Dermis microvascular lymphatic vessel endothelial cell (primary cell): ENCODE measurements at regions not wholly inside any gene's neighbourhood (a gene's known extent, or its start where the extent isn't known, plus 50 kb on each side); places are given as distances from the start of the nearest gene placed in this dataset.
"Not testable (repeated sequence)": the region's sequence is repeated elsewhere in the genome, so short reads cannot be mapped to it uniquely, and the experiment has no call there.

Experiments
- DNase-seq, 2 donors: peaks; one replicate each; pipeline versions ENCODE4 v3.0.0 to v3.0.0-alpha.2; 2010; ENCODE audit warnings: low read depth in 2 of 2

DNA sequence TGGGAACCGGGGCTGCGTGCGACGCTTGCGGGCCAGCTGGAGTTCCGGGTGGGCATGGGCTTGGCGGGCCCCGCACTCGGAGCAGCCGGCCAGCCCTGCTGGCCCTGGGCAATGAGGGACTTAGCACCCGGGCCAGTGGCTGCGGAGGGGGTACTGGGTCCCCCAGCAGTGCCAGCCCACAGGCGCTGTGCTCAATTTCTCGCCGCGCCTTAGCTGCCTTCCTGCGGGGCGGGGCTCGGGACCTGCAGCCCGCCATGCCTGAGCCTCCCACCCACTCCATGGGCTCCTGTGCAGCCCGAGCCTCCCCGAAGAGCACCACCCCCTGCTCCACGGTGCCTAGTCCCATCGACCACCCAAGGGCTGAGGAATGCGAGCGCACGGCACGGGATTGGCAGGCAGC is 63.8 kb downstream of the PLXNA1 start:
- not testable (repeated sequence) for DNase-seq

GRCh38 chr3:127049393-127049792 is 66.5 kb downstream of the PLXNA1 start:
- DNase-seq = no peak

DNA sequence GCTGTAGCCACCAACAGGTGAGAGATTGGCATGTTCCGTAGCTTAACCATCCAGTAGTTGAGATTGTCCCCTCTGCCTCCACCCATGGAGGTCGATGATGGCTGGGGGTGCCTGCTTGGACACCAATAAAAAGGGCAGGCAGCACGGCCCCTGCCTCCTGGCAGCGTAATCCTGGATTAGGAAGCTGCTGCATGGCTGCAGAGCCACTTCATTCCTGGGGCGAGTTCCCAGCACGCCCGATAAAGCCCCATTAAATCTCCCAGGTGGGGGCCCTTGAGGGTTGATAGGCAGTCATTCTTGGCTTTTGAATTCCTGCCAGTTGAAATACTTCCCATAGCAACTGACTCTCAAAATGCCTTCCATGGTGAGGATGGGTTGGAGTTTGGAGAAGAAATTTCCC is 67.8 kb downstream of the PLXNA1 start:
- no peak for DNase-seq

GRCh38 chr3:127052121-127052561 is 69.2 kb downstream of the PLXNA1 start:
- DNase-seq = no peak

DNA sequence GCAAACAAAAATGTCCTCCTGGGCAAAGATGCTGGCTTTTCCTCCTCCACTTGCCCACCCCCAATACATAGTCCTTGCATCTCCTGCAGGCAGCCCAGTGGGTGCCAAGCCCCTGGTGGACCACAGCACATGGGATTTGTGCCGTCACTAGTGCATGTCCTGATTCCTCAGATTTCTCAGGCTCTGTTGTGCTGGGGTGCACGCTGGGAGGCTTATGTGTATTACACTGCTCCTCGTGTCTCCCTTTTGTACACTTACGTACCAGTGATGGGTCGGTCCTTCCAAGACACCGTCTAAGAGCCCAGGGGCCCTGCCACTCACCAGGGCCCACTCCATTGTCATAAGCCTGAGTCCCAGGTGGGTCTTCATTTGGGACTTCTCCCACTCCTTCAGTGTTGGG is 70.1 kb downstream of the PLXNA1 start:
- no peak for DNase-seq

GRCh38 chr3:127053450-127053849 is 70.5 kb downstream of the PLXNA1 start:
- DNase-seq = no peak

- no peak for DNase-seq
Measured at GRCh38 chr3:127053979-127054378, 71.1 kb downstream of the PLXNA1 start.

GRCh38 chr3:127056281-127056680 is 73.4 kb downstream of the PLXNA1 start:
- DNase-seq = no peak

- no peak for DNase-seq
Measured at GRCh38 chr3:127056976-127057375, 74.1 kb downstream of the PLXNA1 start.

- DNase-seq = no peak
Measured at GRCh38 chr3:127059072-127059471, 76.2 kb downstream of the PLXNA1 start.

GRCh38 chr3:127061641-127062040 is 78.7 kb downstream of the PLXNA1 start:
- DNase-seq = no peak

GRCh38 chr3:127062926-127063325 is 80.0 kb downstream of the PLXNA1 start:
- no peak for DNase-seq

DNA sequence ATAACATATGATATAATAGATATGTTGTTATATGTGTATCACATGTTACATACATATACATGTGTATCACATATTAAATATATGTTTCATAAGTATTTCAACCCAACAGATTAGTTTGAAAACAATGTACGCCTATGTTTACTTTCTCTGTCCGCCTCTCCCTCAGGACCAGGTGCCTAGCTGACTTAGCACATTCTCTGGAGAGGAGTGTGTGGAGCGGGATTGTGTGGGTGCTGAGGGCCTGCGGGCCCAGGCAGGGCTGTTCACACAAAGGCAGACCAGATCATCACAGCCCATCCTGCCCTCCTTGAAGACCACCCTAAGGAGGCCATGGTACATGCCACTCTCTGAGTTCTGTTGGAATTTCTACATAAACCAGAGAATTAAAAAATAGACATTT is 81.0 kb downstream of the PLXNA1 start:
- no peak for DNase-seq

DNA sequence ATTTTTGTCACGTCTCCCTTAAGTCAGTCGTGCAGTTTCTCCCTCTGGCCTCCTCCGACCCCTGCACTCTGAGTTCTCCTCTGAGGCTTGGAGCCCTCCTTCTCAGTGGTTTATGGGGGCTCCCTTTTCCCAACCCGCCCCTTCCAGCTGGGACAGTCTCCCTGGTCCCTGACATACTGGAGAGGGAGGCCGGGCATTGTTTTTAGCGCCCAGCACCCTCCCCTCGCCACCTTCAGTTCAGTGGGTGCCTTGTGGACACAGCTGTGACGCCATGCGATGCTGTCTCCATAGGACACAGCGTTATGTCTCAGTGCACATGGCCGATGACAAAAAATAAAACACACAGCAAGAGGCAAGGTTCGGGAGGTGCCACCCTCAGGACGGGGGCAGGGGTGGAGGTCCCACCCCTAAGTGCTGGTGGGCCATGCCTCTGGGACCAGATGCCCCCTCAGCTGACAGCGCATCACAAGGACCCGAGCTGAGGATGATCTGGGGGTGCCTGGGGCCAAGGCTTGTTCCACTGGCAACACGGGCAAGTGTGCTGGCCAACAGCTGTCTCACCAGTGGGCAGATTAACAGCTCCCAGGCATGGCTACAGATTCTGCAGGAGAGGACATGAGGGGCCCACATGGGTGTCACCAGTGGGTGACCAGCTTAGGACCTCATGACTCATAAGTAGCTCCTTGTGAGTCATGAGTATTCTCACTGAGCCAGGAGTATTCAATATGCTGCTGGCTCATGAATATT is 81.6 kb downstream of the PLXNA1 start:
- no peak for DNase-seq

DNA sequence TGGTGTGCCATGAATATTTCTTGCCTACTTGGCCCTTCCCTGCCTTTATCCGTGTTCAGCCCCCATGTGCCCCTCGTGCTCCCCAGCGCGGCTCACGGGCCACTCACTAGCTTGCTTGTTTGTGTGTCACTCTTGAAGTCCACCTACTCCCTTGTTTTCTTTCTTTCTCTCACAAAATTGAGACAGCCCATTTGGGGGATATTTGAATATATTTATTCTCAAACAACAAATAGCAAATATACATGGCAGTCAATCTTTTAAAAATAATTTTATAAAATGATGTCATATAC is 82.2 kb downstream of the PLXNA1 start:
- no peak for DNase-seq

- no peak for DNase-seq
Measured at GRCh38 chr3:127065561-127066290, 82.8 kb downstream of the PLXNA1 start.

- no peak for DNase-seq
Measured at GRCh38 chr3:127066635-127067034, 83.7 kb downstream of the PLXNA1 start.

GRCh38 chr3:127067116-127067910 is 84.4 kb downstream of the PLXNA1 start:
- no peak for DNase-seq

GRCh38 chr3:127068111-127068810 is 85.3 kb downstream of the PLXNA1 start:
- no peak for DNase-seq

- no peak for DNase-seq
Measured at GRCh38 chr3:127068871-127069270, 86.0 kb downstream of the PLXNA1 start.

DNA sequence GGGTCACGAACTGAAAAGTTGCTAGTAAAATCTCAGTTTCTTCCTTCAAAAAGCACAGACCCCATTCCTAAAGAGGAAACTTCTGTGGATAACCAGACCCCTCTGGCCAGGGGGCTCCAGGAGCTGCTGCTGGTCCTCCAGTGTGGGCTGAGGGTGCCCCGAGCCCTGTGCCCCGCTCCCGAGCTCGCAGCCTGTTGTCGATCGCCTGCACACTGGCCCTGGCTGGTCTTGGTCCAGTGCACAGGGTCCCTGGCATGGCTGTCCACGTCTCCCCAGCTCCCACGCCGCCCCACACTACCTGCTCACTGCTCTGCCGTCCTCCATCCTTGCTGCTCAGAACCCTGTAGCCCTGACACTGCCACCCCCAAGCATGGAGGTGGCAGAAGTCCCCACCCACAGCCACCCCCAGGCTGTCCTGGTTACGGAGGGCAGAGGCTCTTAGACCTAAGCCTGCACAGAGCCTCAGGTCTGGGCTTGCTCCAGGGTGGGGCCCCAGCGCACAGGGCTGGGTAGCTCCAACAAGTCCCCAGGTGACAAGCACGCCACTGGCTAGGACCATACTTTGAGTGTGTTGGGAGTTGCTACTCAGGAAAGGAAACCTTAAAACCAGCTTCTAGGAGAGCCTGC is 87.0 kb downstream of the PLXNA1 start:
- no peak for DNase-seq
